GM20000 (cell line): ENCODE measurements at regions not wholly inside any gene's neighbourhood (a gene's known extent, or its start where the extent isn't known, plus 50 kb on each side); places are given as distances from the start of the nearest gene placed in this dataset.

ENCODE experiments used
- DNase-seq: peaks from one replicate; pipeline ENCODE4 v3.0.0; 2012; ENCODE audit warnings: low spot score
- TF ChIP-seq, protein P1 (sequence below): IDR thresholded peaks from 2 replicates; pipeline ENCODE4 v1.5.1; 2012; ENCODE audit warnings: mild to moderate bottlenecking, control low read depth; ENCODE audit errors: extremely low read depth, missing control alignments

DNA sequence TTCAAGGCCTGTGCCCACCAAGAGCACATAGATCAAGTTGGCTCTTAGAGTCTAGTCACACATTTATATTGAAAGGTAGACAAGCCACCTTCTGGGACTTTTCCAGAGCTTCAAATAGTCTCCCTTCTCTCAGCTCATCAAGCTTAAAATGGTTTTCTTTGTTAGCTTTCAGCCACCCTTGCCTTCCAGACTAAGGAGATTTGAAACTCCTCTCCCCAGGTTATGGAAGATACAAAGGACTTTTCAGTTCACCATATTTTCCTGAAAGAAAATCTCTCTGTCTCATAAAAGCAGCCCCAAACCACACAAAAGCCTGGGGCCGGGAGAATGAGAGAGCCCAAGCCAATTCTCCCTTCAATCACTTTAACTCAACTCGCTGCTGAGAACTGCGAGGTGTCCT is 134.1 kb downstream of the ZC3H11B start:
- no peak for DNase-seq
- TF ChIP-seq, protein P1, sequence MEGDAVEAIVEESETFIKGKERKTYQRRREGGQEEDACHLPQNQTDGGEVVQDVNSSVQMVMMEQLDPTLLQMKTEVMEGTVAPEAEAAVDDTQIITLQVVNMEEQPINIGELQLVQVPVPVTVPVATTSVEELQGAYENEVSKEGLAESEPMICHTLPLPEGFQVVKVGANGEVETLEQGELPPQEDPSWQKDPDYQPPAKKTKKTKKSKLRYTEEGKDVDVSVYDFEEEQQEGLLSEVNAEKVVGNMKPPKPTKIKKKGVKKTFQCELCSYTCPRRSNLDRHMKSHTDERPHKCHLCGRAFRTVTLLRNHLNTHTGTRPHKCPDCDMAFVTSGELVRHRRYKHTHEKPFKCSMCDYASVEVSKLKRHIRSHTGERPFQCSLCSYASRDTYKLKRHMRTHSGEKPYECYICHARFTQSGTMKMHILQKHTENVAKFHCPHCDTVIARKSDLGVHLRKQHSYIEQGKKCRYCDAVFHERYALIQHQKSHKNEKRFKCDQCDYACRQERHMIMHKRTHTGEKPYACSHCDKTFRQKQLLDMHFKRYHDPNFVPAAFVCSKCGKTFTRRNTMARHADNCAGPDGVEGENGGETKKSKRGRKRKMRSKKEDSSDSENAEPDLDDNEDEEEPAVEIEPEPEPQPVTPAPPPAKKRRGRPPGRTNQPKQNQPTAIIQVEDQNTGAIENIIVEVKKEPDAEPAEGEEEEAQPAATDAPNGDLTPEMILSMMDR: no peak

DNA sequence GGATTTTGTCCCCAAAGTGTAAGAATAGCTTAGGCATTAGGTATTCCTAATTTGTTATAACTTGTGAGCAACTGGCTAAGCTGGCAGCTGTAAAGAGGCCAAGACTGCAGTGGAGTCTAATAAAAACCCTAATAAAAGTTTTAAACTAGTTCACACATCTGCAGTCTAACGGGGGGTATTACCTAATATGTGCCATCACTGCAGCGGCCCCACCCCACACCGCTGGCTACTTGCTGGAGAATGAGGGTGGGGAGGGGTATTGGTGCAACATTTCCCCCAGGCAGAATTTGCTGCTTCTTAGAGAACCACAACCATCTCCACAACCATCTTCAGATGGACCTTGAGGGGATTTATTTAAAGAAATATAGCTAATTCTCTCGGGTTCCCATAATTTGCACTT is 135.0 kb downstream of the ZC3H11B start:
- TF ChIP-seq, protein P1: no peak
- no peak for DNase-seq

DNA sequence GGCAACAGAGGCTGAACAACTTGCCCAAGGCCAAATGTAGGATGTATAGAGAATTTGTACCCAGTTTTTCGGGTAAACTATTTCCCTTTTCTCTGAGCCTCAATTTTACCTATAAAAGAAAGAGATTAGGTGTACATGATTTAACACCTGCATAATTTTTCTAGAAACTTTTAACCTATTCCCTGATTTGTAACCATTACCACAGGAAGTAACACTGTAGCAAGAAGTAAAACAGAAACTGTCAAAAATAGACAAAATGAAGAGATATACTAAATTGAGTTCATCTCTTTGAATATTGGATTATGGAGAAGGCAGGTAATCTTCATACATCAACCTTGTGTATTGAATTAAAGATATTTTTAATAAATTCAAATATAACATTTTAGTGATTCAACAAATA is 136.2 kb downstream of the ZC3H11B start:
- TF ChIP-seq, protein P1: no peak
- no peak for DNase-seq

DNA sequence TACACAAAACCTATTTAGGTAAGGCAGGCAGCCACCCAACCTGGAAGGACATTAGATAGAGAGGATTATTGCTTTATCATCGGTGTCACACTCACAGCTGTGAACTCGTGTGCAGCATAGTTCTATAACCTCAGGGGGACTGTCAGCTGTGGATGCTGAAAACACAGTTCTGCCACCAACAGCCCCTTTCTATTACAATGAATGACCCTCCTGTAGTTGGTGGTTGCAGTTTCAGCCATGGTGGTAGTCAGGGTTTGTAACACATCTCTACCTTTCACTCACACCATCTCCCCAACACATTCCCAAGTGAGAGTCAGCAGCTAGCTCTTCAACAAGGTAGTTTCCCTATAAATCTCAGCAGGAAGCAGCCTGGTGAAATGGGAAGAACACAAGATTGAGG is 136.8 kb downstream of the ZC3H11B start:
- TF ChIP-seq, protein P1: no peak
- no peak for DNase-seq

DNA sequence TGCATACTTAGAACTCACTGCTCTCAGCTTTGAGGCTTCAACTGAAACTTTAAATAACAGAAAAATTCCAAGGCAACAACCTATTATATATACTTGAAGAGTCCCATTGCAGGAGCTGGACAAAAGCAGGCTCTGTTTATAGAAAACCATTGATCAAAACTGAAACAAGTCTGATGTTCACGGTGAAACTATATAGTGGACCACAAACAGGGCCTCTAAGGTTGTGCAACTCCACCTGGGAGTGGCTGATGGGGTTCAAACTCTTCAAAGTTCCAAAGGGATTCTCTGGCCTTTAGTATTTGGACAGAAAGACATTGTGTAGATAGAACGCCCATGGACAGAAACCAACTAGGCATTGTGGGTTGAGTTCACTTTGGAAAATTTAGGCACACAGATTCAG is 140.3 kb downstream of the ZC3H11B start:
- DNase-seq: no peak

DNA sequence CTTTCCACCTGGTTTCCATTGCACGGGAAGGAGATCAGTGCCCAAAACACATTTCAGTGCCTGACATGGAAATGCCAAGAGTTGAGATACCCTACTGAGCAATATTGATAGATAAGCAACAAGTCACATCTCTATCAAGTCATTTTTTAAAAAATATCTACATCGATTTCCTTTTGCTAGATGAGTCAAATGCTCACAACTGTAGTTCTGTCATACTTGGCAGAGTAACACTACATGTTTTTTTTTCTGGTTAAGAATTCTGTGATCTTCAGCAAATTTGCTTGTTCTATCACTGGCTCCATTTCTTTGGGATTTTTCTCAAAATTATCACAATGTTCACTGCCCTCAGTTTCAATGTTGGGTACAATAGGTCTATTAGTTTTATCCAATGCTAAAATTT is 145.4 kb downstream of the ZC3H11B start:
- DNase-seq: no peak
- TF ChIP-seq, protein P1: no peak

More for the DNA sequence above, 140.3 kb downstream of the ZC3H11B start:
- TF ChIP-seq, protein P1: no peak

DNA sequence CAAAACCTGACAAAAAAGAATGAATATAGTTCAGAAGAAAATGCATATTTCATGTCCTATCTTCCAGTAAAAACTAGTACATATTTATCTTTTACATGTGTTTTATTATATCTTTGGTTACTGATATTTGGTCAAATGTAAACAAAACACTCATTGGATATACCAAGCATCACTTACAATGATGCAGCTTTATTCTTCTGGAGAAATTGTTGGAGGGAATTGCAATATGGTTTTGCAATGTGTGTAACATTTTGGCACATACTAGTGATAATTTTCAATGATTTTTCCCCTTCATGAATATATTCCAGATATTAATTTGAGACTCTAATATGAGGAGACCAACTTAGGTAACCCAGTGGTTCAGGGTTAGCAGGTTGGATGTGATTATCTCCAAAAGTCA is 146.1 kb downstream of the ZC3H11B start:
- no peak for DNase-seq

More for the DNA sequence above, 146.1 kb downstream of the ZC3H11B start:
- TF ChIP-seq, protein P1: no peak
